Trophoblast cell (in vitro differentiated cells and primary cell): ENCODE measurements at regions not wholly inside any gene's neighbourhood (a gene's known extent, or its start where the extent isn't known, plus 50 kb on each side); places are given as distances from the start of the nearest gene placed in this dataset.

Experiments used
- DNase-seq, 2 donors: peaks; one replicate each; pipeline ENCODE4 v3.0.0-alpha.2; 2016
- H2AFZ ChIP-seq: 2 replicates; pipeline ENCODE4 v1.6.1; 2013; ENCODE audit warnings: low read length, moderate library complexity, mild to moderate bottlenecking; ENCODE audit not compliant: insufficient read depth, poor library complexity
- H2AK5ac ChIP-seq: 2 replicates; pipeline ENCODE4 v1.6.1; 2013; ENCODE audit warnings: mild to moderate bottlenecking, low read length
- H2BK120ac ChIP-seq: 2 replicates; pipeline ENCODE4 v1.6.1; 2013; ENCODE audit warnings: low read length, mild to moderate bottlenecking, moderate library complexity; ENCODE audit not compliant: insufficient read depth, poor library complexity
- H2BK12ac ChIP-seq: 2 replicates; pipeline ENCODE4 v1.6.1; 2013; ENCODE audit warnings: mild to moderate bottlenecking, low read length, moderate library complexity
- H2BK5ac ChIP-seq: 2 replicates; pipeline ENCODE4 v1.6.1; 2013; ENCODE audit warnings: low read length, low read depth, moderate library complexity, mild to moderate bottlenecking; ENCODE audit not compliant: poor library complexity
- H3K14ac ChIP-seq: 2 replicates; pipeline ENCODE4 v1.6.1; 2013; ENCODE audit warnings: mild to moderate bottlenecking, low read length
- H3K18ac ChIP-seq: 2 replicates; pipeline ENCODE4 v1.6.1; 2013; ENCODE audit warnings: mild to moderate bottlenecking, low read length
- H3K23ac ChIP-seq: 2 replicates; pipeline ENCODE4 v1.6.1; 2013; ENCODE audit warnings: low read length
- H3K27ac ChIP-seq: 2 replicates; pipeline ENCODE4 v1.5.1; 2013; ENCODE audit warnings: low read depth, mild to moderate bottlenecking, inconsistent platforms, low read length, moderate library complexity
- H3K27me3 ChIP-seq: 2 replicates; pipeline ENCODE4 v1.6.1; 2013; ENCODE audit warnings: inconsistent platforms, mild to moderate bottlenecking, low read length, moderate library complexity; ENCODE audit not compliant: insufficient read depth
- H3K36me3 ChIP-seq, 2 experiments: 1 replicate in 1 of 2; 2 replicates in 1 of 2; pipeline ENCODE4 v1.6.1; 2013; ENCODE audit warnings: low read length in 2 of 2, mild to moderate bottlenecking in 2 of 2, moderate library complexity in 1 of 2; ENCODE audit not compliant: insufficient read depth in 2 of 2, control insufficient read depth in 1 of 2
- H3K4ac ChIP-seq: 2 replicates; pipeline ENCODE4 v1.6.1; 2013; ENCODE audit warnings: low read depth, mild to moderate bottlenecking, low read length, moderate library complexity
- H3K4me1 ChIP-seq, 2 experiments: 1 replicate in 1 of 2; 2 replicates in 1 of 2; pipeline ENCODE4 v1.6.1; 2013; ENCODE audit warnings: low read length in 2 of 2, mild to moderate bottlenecking in 2 of 2, moderate library complexity in 1 of 2; ENCODE audit not compliant: insufficient read depth in 2 of 2, control insufficient read depth in 1 of 2
- H3K4me2 ChIP-seq: 2 replicates; pipeline ENCODE4 v1.6.1; 2013; ENCODE audit warnings: inconsistent platforms, mild to moderate bottlenecking, low read length, moderate library complexity
- H3K4me3 ChIP-seq: 2 replicates; pipeline ENCODE4 v1.5.1; 2013; ENCODE audit warnings: mild to moderate bottlenecking, low read depth, low read length, inconsistent platforms
- H3K79me1 ChIP-seq: one replicate; pipeline ENCODE4 v1.6.1; 2013; ENCODE audit warnings: low read length
- H3K79me2 ChIP-seq: 2 replicates; pipeline ENCODE4 v1.6.1; 2013; ENCODE audit warnings: low read length, mild to moderate bottlenecking; ENCODE audit not compliant: control insufficient read depth, insufficient read depth, poor library complexity
- H3K9ac ChIP-seq: 2 replicates; pipeline ENCODE4 v1.6.1; 2013; ENCODE audit warnings: mild to moderate bottlenecking, low read length
- H3K9me3 ChIP-seq: 2 replicates; pipeline ENCODE4 v1.6.1; 2013; ENCODE audit warnings: low read depth, mild to moderate bottlenecking, control low read depth, inconsistent platforms, low read length; ENCODE audit not compliant: insufficient read depth
- H4K12ac ChIP-seq: 2 replicates; pipeline ENCODE4 v1.6.1; 2013; ENCODE audit warnings: low read depth, mild to moderate bottlenecking, low read length, moderate library complexity
- H4K8ac ChIP-seq: 2 replicates; pipeline ENCODE4 v1.6.1; 2013; ENCODE audit warnings: low read depth, mild to moderate bottlenecking, low read length, moderate library complexity
- H4K91ac ChIP-seq: one replicate; pipeline ENCODE4 v1.6.1; 2013; ENCODE audit warnings: low read depth, mild to moderate bottlenecking, low read length, moderate library complexity
- WGBS: extraction: QIAGEN DNeasy Blood & Tissue Kit; methylation state at CpG from one replicate; pipeline ENCODE4 v1.1.7; 2013; ENCODE audit warnings: missing lambda C conversion rate; ENCODE audit not compliant: insufficient read length, insufficient coverage; ENCODE audit errors: extremely low coverage; 5-methylcytosine and 5-hydroxymethylcytosine counted together

DNA sequence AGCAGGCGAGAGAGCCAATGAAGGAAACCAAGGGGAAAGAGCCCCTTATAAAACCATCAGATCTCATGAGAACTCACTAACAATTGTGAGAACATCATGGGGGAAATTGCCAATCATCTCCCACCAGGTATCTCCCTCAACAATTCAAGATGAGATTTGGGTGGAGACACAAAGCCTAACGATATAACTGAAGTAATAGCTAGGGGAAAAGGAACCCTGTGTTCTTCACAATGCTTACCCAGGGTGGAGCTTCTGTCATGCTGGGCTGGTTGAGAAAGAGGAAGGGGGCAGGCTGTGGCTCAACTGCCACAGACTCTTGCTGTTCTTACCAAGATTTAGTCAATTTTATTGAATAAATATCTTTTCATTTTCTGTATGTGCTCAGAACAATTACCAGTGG, 392.1 kb upstream of the HS6ST1 start:
- Histone ChIP-seq H3K9me3 (peaks cover 8% of the 10 kb centered on the region), H3K27me3 (no peaks in the 10 kb centered on the region), H2BK120ac (no peak overlapping the region), H2AK5ac (no peak overlapping the region), H3K4ac (no peak overlapping the region), H3K14ac (no peak overlapping the region), H2AFZ (no peak overlapping the region), H3K36me3 (no peaks in the 10 kb centered on the region), H3K4me2 (no peak overlapping the region), H4K91ac (no peak overlapping the region), H3K79me1 (no peaks in the 10 kb centered on the region), H3K18ac (no peak overlapping the region), H3K79me2 (no peaks in the 10 kb centered on the region), H3K27ac (no peak overlapping the region), H4K12ac (no peak overlapping the region), H2BK5ac (no peak overlapping the region), H3K23ac (no peak overlapping the region), H3K4me3 (no peak overlapping the region), H4K8ac (no peak overlapping the region), H3K9ac (no peak overlapping the region), H3K4me1 (no peaks in the 10 kb centered on the region), H2BK12ac (no peak overlapping the region)
- WGBS: no CpG with 5 or more reads among the region's 2 CpGs
- DNase-seq: no peak

DNA sequence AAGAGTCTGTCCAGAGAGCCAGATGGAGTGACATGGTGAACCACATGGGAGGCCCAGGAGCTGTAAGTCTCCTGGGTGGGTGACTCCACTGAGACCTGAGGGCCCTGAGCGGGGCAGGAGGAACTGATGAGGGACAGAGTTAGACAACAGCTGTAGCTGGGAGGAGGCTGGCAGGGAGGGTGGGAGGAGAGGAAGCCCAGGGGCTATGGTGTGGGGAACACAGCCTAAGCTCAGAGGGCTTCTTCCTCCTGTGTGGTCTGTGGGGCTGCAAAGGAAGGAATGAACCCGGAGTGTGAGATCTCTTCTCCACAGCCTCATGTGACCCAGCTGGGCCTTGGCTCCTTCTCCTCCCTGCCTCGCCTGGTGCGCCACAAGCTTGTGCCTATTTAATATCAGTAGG, 395.6 kb upstream of the HS6ST1 start:
- Histone ChIP-seq H3K4ac (no peak overlapping the region), H3K36me3 (no peaks in the 10 kb centered on the region), H3K4me1 (no peaks in the 10 kb centered on the region), H3K27ac (no peak overlapping the region), H4K91ac (no peak overlapping the region), H2AFZ (no peak overlapping the region), H2AK5ac (no peak overlapping the region), H3K23ac (no peak overlapping the region), H3K9ac (no peak overlapping the region), H4K8ac (no peak overlapping the region), H3K18ac (no peak overlapping the region), H3K79me2 (no peaks in the 10 kb centered on the region), H3K27me3 (no peaks in the 10 kb centered on the region), H3K79me1 (no peaks in the 10 kb centered on the region), H3K9me3 (peaks cover 2% of the 10 kb centered on the region), H2BK12ac (no peak overlapping the region), H4K12ac (no peak overlapping the region), H3K4me3 (no peak overlapping the region), H3K4me2 (no peak overlapping the region), H2BK120ac (no peak overlapping the region), H3K14ac (no peak overlapping the region), H2BK5ac (no peak overlapping the region)
- WGBS: no CpG with 5 or more reads among the region's 4 CpGs
- DNase-seq: no peak

- no peak for DNase-seq
- Histone ChIP-seq H4K91ac (no peak overlapping the region), H3K27me3 (no peaks in the 10 kb centered on the region), H3K4me1 (no peaks in the 10 kb centered on the region), H3K27ac (no peak overlapping the region), H3K9me3 (peaks cover 2% of the 10 kb centered on the region), H3K18ac (no peak overlapping the region), H2AK5ac (no peak overlapping the region), H4K12ac (no peak overlapping the region), H3K36me3 (no peaks in the 10 kb centered on the region), H3K4ac (no peak overlapping the region), H3K14ac (no peak overlapping the region), H3K23ac (no peak overlapping the region), H2BK5ac (no peak overlapping the region), H2BK120ac (no peak overlapping the region), H3K4me2 (no peak overlapping the region), H3K79me1 (no peaks in the 10 kb centered on the region), H3K79me2 (no peaks in the 10 kb centered on the region), H3K4me3 (no peak overlapping the region), H2AFZ (no peak overlapping the region), H2BK12ac (no peak overlapping the region), H3K9ac (no peak overlapping the region), H4K8ac (no peak overlapping the region)
- WGBS: no CpG with 5 or more reads among the region's 6 CpGs
Measured at GRCh38 chr2:128714851-128715312, 396.2 kb upstream of the HS6ST1 start.

DNA sequence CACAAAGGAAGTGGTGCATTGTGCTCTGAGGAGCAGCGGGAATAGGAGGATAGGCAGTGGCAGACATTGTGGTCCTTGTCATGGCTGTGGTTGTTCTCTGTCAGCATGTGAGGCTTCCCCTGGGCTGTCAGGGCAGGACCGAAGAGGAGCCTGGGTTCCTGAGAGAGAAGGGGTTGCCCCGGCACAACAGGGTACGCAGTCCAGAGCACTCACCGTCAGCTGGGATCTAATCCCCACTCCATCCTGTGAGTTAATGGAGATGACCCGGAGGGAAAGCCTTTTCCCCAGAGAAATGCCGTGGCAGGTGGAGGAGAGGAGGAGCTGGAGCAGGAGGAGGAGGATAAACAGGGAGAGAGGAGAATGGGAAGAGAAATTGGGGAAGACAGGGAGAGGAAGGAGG, 396.7 kb upstream of the HS6ST1 start:
- Histone ChIP-seq H3K36me3 (no peaks in the 10 kb centered on the region), H2BK5ac (no peak overlapping the region), H3K14ac (no peak overlapping the region), H4K12ac (no peak overlapping the region), H3K4ac (no peak overlapping the region), H3K4me1 (no peaks in the 10 kb centered on the region), H3K18ac (no peak overlapping the region), H3K9ac (no peak overlapping the region), H3K9me3 (peaks cover 2% of the 10 kb centered on the region), H2BK120ac (no peak overlapping the region), H2AK5ac (no peak overlapping the region), H3K23ac (no peak overlapping the region), H3K27me3 (no peaks in the 10 kb centered on the region), H3K4me3 (no peak overlapping the region), H3K79me2 (no peaks in the 10 kb centered on the region), H2BK12ac (no peak overlapping the region), H3K27ac (no peak overlapping the region), H3K4me2 (no peak overlapping the region), H3K79me1 (no peaks in the 10 kb centered on the region), H4K8ac (no peak overlapping the region), H4K91ac (no peak overlapping the region), H2AFZ (no peak overlapping the region)
- WGBS: no CpG with 5 or more reads among the region's 7 CpGs
- no peak for DNase-seq
